Testis (tissue), 2 donors: ENCODE measurements at regions not wholly inside any gene's neighbourhood (a gene's known extent, or its start where the extent isn't known, plus 50 kb on each side); places are given as distances from the start of the nearest gene placed in this dataset.

Experiments
- POLR2A ChIP-seq: fragments of 450-650 bp; IDR thresholded peaks from one replicate; pipeline ENCODE4 v1.6.1; 2017; ENCODE audit warnings: antibody characterized with exemption, mild to moderate bottlenecking, moderate library complexity
- TF ChIP-seq, protein P1 (sequence below), 3 experiments: fragments of 450-650 bp in 2 of 3; fragments of 200-600 bp in 1 of 3; sonication (generic) in 1 of 3; IDR thresholded peaks; one replicate each; pipeline ENCODE4 v1.5.1; 2016 to 2019; ENCODE audit warnings: antibody characterized with exemption in 3 of 3, mild to moderate bottlenecking in 2 of 3, moderate library complexity in 1 of 3

DNA sequence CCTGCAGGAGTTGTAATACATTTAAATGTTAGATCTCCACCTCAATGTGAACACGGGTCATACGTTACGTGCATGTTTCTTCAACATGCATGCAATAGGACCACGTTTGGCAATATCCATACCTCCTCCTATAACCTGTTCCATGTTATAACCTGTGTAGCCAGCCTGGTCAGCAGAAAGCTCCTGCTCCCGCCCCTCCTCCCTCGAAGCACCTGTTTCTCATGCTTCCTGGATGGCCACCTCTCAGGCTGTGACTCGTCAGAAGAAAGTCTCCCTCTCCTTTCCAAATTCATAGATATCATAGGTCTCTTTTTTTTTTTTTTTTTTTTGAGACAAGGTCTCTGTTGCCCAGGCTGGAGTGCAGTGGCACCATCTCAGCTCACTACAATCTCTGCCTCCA is 96.5 kb downstream of the HMX1 start:
- TF ChIP-seq, protein P1, sequence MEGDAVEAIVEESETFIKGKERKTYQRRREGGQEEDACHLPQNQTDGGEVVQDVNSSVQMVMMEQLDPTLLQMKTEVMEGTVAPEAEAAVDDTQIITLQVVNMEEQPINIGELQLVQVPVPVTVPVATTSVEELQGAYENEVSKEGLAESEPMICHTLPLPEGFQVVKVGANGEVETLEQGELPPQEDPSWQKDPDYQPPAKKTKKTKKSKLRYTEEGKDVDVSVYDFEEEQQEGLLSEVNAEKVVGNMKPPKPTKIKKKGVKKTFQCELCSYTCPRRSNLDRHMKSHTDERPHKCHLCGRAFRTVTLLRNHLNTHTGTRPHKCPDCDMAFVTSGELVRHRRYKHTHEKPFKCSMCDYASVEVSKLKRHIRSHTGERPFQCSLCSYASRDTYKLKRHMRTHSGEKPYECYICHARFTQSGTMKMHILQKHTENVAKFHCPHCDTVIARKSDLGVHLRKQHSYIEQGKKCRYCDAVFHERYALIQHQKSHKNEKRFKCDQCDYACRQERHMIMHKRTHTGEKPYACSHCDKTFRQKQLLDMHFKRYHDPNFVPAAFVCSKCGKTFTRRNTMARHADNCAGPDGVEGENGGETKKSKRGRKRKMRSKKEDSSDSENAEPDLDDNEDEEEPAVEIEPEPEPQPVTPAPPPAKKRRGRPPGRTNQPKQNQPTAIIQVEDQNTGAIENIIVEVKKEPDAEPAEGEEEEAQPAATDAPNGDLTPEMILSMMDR (IDR thresholded peaks at IDR 0.05) = no peak
- no peak for TF ChIP-seq POLR2A
